CD14-positive monocyte (primary cell): ENCODE measurements at regions not wholly inside any gene's neighbourhood (a gene's known extent, or its start where the extent isn't known, plus 50 kb on each side); places are given as distances from the start of the nearest gene placed in this dataset.

Source experiments
- DNase-seq, 3 donors: peaks; one replicate each; pipeline ENCODE4 v3.0.0-alpha.2; 2011 to 2022
- H2AFZ ChIP-seq: 2 replicates; pipeline ENCODE4 v1.6.0; 2012; ENCODE audit warnings: mild to moderate bottlenecking, low read depth, low read length, inconsistent platforms; ENCODE audit not compliant: insufficient read depth, poor library complexity, severe bottlenecking
- H3K27ac ChIP-seq, 2 donors: 1 replicate in 1 of 2; 2 replicates in 1 of 2; pipeline ENCODE4 v1.5.1; 2012 to 2013; ENCODE audit warnings: low read length in 2 of 2, control low read depth in 1 of 2, inconsistent platforms in 1 of 2, low read depth in 1 of 2, mild to moderate bottlenecking in 1 of 2
- H3K27me3 ChIP-seq, 2 donors: one replicate each; pipeline versions ENCODE4 v1.6.0 to v1.6.1; 2011 to 2013; ENCODE audit warnings: low read length in 2 of 2; ENCODE audit not compliant: control insufficient read depth in 2 of 2, insufficient read depth in 2 of 2
- H3K36me3 ChIP-seq, 2 donors: replicated peaks in 1 of 2; 1 replicate in 1 of 2; 2 replicates in 1 of 2; pipeline versions ENCODE4 v1.5.1 to v1.6.1; 2012 to 2013; ENCODE audit warnings: low read length in 2 of 2, control low read depth in 1 of 2, inconsistent platforms in 1 of 2, mild to moderate bottlenecking in 1 of 2; ENCODE audit not compliant: insufficient read depth in 2 of 2, control insufficient read depth in 1 of 2
- H3K4me1 ChIP-seq, 2 donors: 1 replicate in 1 of 2; 2 replicates in 1 of 2; pipeline versions ENCODE4 v1.5.1 to v1.6.1; 2012 to 2013; ENCODE audit warnings: low read length in 2 of 2, control low read depth in 1 of 2, inconsistent platforms in 1 of 2, mild to moderate bottlenecking in 1 of 2, moderate library complexity in 1 of 2; ENCODE audit not compliant: insufficient read depth in 2 of 2, control insufficient read depth in 1 of 2
- H3K4me2 ChIP-seq: replicated peaks from 2 replicates; pipeline ENCODE3; 2012; ENCODE audit warnings: low read length, moderate library complexity, mild to moderate bottlenecking; ENCODE audit not compliant: poor library complexity, severe bottlenecking; ENCODE audit errors: extremely low read depth
- H3K4me3 ChIP-seq, 3 experiments: fragments of 200-600 bp in 1 of 3; sonication (generic) in 1 of 3; replicated peaks in 1 of 3; 1 replicate in 2 of 3; 2 replicates in 1 of 3; pipeline ENCODE4 v1.5.1; 2011 to 2013; ENCODE audit warnings: low read length in 3 of 3, mild to moderate bottlenecking in 3 of 3, control low read depth in 2 of 3, low read depth in 2 of 3, inconsistent platforms in 1 of 3, moderate library complexity in 1 of 3
- H3K79me2 ChIP-seq: 2 replicates; pipeline ENCODE4 v1.6.0; 2012; ENCODE audit warnings: mild to moderate bottlenecking, control low read depth, inconsistent platforms, low read length, moderate library complexity; ENCODE audit not compliant: insufficient read depth
- H3K9ac ChIP-seq: 2 replicates; pipeline ENCODE4 v1.6.0; 2017; ENCODE audit warnings: low read length, mild to moderate bottlenecking; ENCODE audit not compliant: insufficient read depth, poor library complexity, severe bottlenecking
- H3K9me3 ChIP-seq, 2 donors: replicated peaks in 1 of 2; 1 replicate in 1 of 2; 2 replicates in 1 of 2; pipeline versions ENCODE4 v1.5.1 to v1.6.1; 2012 to 2013; ENCODE audit warnings: low read length in 2 of 2, control low read depth in 1 of 2; ENCODE audit not compliant: control insufficient read depth in 1 of 2, insufficient read depth in 1 of 2
- H4K20me1 ChIP-seq: 2 replicates; pipeline ENCODE4 v1.6.0; 2012; ENCODE audit warnings: mild to moderate bottlenecking, low read length, control low read depth, moderate library complexity; ENCODE audit not compliant: insufficient read depth
- H3K27ac Mint-ChIP-seq, 7 donors: one replicate each; pipeline ENCODE4 v1.8.0; 2020; ENCODE audit warnings: mild to moderate bottlenecking in 7 of 7, mixed read lengths in 7 of 7, moderate library complexity in 6 of 7, inconsistent platforms in 2 of 7
- H3K27me3 Mint-ChIP-seq, 3 donors: one replicate each; pipeline ENCODE4 v1.8.0; 2021 to 2022; ENCODE audit warnings: low read depth in 3 of 3, mild to moderate bottlenecking in 3 of 3, mixed read lengths in 3 of 3, moderate library complexity in 3 of 3, inconsistent platforms in 1 of 3
- H3K36me3 Mint-ChIP-seq, 2 donors: one replicate each; pipeline ENCODE4 v1.8.0; 2020; ENCODE audit warnings: mixed read lengths in 2 of 2, inconsistent platforms in 1 of 2, mild to moderate bottlenecking in 1 of 2
- H3K4me1 Mint-ChIP-seq: one replicate; pipeline ENCODE4 v1.8.0; 2020; ENCODE audit warnings: mild to moderate bottlenecking, mixed read lengths
- H3K4me3 Mint-ChIP-seq, 2 donors: one replicate each; pipeline ENCODE4 v1.8.0; 2020; ENCODE audit warnings: mild to moderate bottlenecking in 2 of 2, mixed read lengths in 2 of 2, moderate library complexity in 1 of 2
- H3K9me3 Mint-ChIP-seq, 7 donors: one replicate each; pipeline ENCODE4 v1.8.0; 2020 to 2022; ENCODE audit warnings: mixed read lengths in 7 of 7, mild to moderate bottlenecking in 6 of 7, moderate library complexity in 6 of 7, inconsistent platforms in 2 of 7
- CTCF ChIP-seq: fragments of 200-600 bp; IDR thresholded peaks from one replicate; pipeline ENCODE4 v1.8.0; 2022; ENCODE audit warnings: antibody characterized with exemption, mild to moderate bottlenecking
- WGBS: methylation state at CpG from one replicate; pipeline ENCODE4 v1.1.5; 2013; ENCODE audit warnings: missing lambda C conversion rate; ENCODE audit not compliant: insufficient coverage; 5-methylcytosine and 5-hydroxymethylcytosine counted together
- intact Hi-C, 2 donors: fragments of 100-400 bp; cut with micrococcal nuclease; formaldehyde crosslinking; loops; one replicate each; pipeline versions ENCODE4 v1.15.0 to v1.15.1; 2023

- Histone ChIP-seq H2AFZ (no peak overlapping the region), H3K4me3 (no peak overlapping the region), H3K9me3 (peaks cover 0 to 3% of the 10 kb centered on the region in 2 donors), H3K4me2 (no peak overlapping the region), H3K4me1 (no peaks in the 10 kb centered on the region), H4K20me1 (no peaks in the 10 kb centered on the region), H3K9ac (no peak overlapping the region), H3K36me3 (no peaks in the 10 kb centered on the region), H3K27ac (no peak overlapping the region), H3K79me2 (no peaks in the 10 kb centered on the region), H3K27me3 (no peaks in the 10 kb centered on the region)
- TF ChIP-seq CTCF: no peak
- Mint-ChIP-seq H3K27ac (no peak overlapping the region), H3K9me3 (peaks cover 3 to 9% (median 7%) of the 10 kb centered on the region in 7 donors), H3K27me3 (peaks cover 0 to 1% (median 1%) of the 10 kb centered on the region in 3 donors), H3K36me3 (no peaks in the 10 kb centered on the region), H3K4me3 (no peak overlapping the region), H3K4me1 (no peaks in the 10 kb centered on the region)
- WGBS: 90% methylated on average over 2 of the region's 5 CpGs
- intact Hi-C loops: no loop called here
- no peak for DNase-seq
Observed at GRCh38 chr14:97315790-97316189, 518.6 kb downstream of the VRK1 start.

GRCh38 chr14:97318380-97318779 lies 521.2 kb downstream of the VRK1 start:
- H3K36me3 Mint-ChIP-seq: no peaks in the 10 kb centered on the region
- intact Hi-C loops: no loop called here
- DNase-seq: no peak
- no peak overlapping the region for H3K4me3 ChIP-seq
- H3K4me2 ChIP-seq: no peak overlapping the region
- H3K4me1 ChIP-seq: no peaks in the 10 kb centered on the region
- peaks cover 2 to 11% (median 4%) of the 10 kb centered on the region in 7 donors for H3K9me3 Mint-ChIP-seq
- no peaks in the 10 kb centered on the region for H3K36me3 ChIP-seq
- H3K4me3 Mint-ChIP-seq: no peak overlapping the region
- no peaks in the 10 kb centered on the region for H3K27me3 ChIP-seq
- no peaks in the 10 kb centered on the region for H3K79me2 ChIP-seq
- H2AFZ ChIP-seq: no peak overlapping the region
- H3K27me3 Mint-ChIP-seq: no peaks in the 10 kb centered on the region
- no peak for TF ChIP-seq CTCF
- H3K27ac Mint-ChIP-seq: no peak overlapping the region
- H3K4me1 Mint-ChIP-seq: no peaks in the 10 kb centered on the region
- H3K9me3 ChIP-seq: peaks cover 0 to 1% of the 10 kb centered on the region in 2 donors
- H3K27ac ChIP-seq: no peak overlapping the region
- WGBS: 100% methylated on average over 1 of the region's 2 CpGs
- H4K20me1 ChIP-seq: no peaks in the 10 kb centered on the region
- no peak overlapping the region for H3K9ac ChIP-seq
